ENCODE measurements at regions not wholly inside any gene's neighbourhood (a gene's known extent, or its start where the extent isn't known, plus 50 kb on each side); places are given as distances from the start of the nearest gene placed in this dataset.
"Not testable (repeated sequence)": the region's sequence is repeated elsewhere in the genome, so short reads cannot be mapped to it uniquely, and the experiment has no call there.

- H3K27me3 ChIP-seq (ENCODE audit: control insufficient read depth, insufficient read depth, low read length), result no peaks in the 10 kb centered on the region
- DNase-seq, result no peak
- FAIRE-seq, result no peak
- H3K9ac ChIP-seq (ENCODE audit: low read length in 3 of 3), result no peak overlapping the region
- H3K9me3 ChIP-seq (ENCODE audit: control insufficient read depth in 2 of 3, insufficient read depth in 1 of 3, low read length in 3 of 3), result no peaks in the 10 kb centered on the region
- no peak overlapping the region for H3K4me3 ChIP-seq (ENCODE audit: low read length in 3 of 3)
- H3K4me1 ChIP-seq (ENCODE audit: control insufficient read depth in 2 of 3, insufficient read depth in 2 of 3, low read depth in 1 of 3, low read length in 3 of 3), result no peaks in the 10 kb centered on the region
- no peaks in the 10 kb centered on the region for H3K36me3 ChIP-seq (ENCODE audit: control insufficient read depth in 2 of 3, insufficient read depth in 3 of 3, low read length in 3 of 3)
- no peak for TF ChIP-seq CTCF (IDR thresholded peaks at IDR 0.05; ENCODE audit: borderline replicate concordance, extremely low read depth, insufficient read depth)
- intact Hi-C loops (cut with DNase I), result no loop called here
- H3K27ac ChIP-seq (ENCODE audit: low read depth in 2 of 2, low read length in 2 of 2), result no peak overlapping the region
Measured at GRCh38 chr4:177494791-177495190, 52.6 kb upstream of the AGA start.

GRCh38 chr4:177495626-177496025 is 53.4 kb upstream of the AGA start:
- H3K27ac ChIP-seq (ENCODE audit: low read depth in 2 of 2, low read length in 2 of 2); H3K4me3 ChIP-seq (ENCODE audit: low read length in 3 of 3); intact Hi-C loops (cut with DNase I); H3K36me3 ChIP-seq (ENCODE audit: control insufficient read depth in 2 of 3, insufficient read depth in 3 of 3, low read length in 3 of 3); H3K9me3 ChIP-seq (ENCODE audit: control insufficient read depth in 2 of 3, insufficient read depth in 1 of 3, low read length in 3 of 3); H3K4me1 ChIP-seq (ENCODE audit: control insufficient read depth in 2 of 3, insufficient read depth in 2 of 3, low read depth in 1 of 3, low read length in 3 of 3); H3K9ac ChIP-seq (ENCODE audit: low read length in 3 of 3); H3K27me3 ChIP-seq (ENCODE audit: control insufficient read depth, insufficient read depth, low read length); FAIRE-seq: not testable (repeated sequence)
- DNase-seq, result peak in 1 of 5 donors; percentile 57

- H3K4me3 ChIP-seq (ENCODE audit: low read length in 3 of 3), result no peak overlapping the region
- FAIRE-seq (no peak), DNase-seq (peak in 1 of 5 donors; percentile 46)
- no peaks in the 10 kb centered on the region for H3K27me3 ChIP-seq (ENCODE audit: control insufficient read depth, insufficient read depth, low read length)
- H3K9me3 ChIP-seq (ENCODE audit: control insufficient read depth in 2 of 3, insufficient read depth in 1 of 3, low read length in 3 of 3), result no peaks in the 10 kb centered on the region
- no peaks in the 10 kb centered on the region for H3K4me1 ChIP-seq (ENCODE audit: control insufficient read depth in 2 of 3, insufficient read depth in 2 of 3, low read depth in 1 of 3, low read length in 3 of 3)
- no peak overlapping the region for H3K9ac ChIP-seq (ENCODE audit: low read length in 3 of 3)
- intact Hi-C loops (cut with DNase I), result no loop called here
- no peak overlapping the region for H3K27ac ChIP-seq (ENCODE audit: low read depth in 2 of 2, low read length in 2 of 2)
- no peak for TF ChIP-seq CTCF (IDR thresholded peaks at IDR 0.05; ENCODE audit: borderline replicate concordance, extremely low read depth, insufficient read depth)
- H3K36me3 ChIP-seq (ENCODE audit: control insufficient read depth in 2 of 3, insufficient read depth in 3 of 3, low read length in 3 of 3), result no peaks in the 10 kb centered on the region
Measured at GRCh38 chr4:177499537-177499936, 57.3 kb upstream of the AGA start.

GRCh38 chr4:177505171-177505615 is 63.0 kb upstream of the AGA start:
- Histone ChIP-seq H3K27me3 (ENCODE audit: control insufficient read depth, insufficient read depth, low read length) (no peaks in the 10 kb centered on the region), H3K9me3 (ENCODE audit: control insufficient read depth in 2 of 3, insufficient read depth in 1 of 3, low read length in 3 of 3) (no peaks in the 10 kb centered on the region), H3K9ac (ENCODE audit: low read length in 3 of 3) (no peak overlapping the region), H3K27ac (ENCODE audit: low read depth in 2 of 2, low read length in 2 of 2) (no peak overlapping the region), H3K4me1 (ENCODE audit: control insufficient read depth in 2 of 3, insufficient read depth in 2 of 3, low read depth in 1 of 3, low read length in 3 of 3) (no peaks in the 10 kb centered on the region), H3K4me3 (ENCODE audit: low read length in 3 of 3) (no peak overlapping the region), H3K36me3 (ENCODE audit: control insufficient read depth in 2 of 3, insufficient read depth in 3 of 3, low read length in 3 of 3) (no peaks in the 10 kb centered on the region)
- no peak for DNase-seq
- no peak for TF ChIP-seq CTCF (IDR thresholded peaks at IDR 0.05; ENCODE audit: borderline replicate concordance, extremely low read depth, insufficient read depth)
- no peak for FAIRE-seq
- intact Hi-C loops (cut with DNase I), result no loop called here

Measured in kidney (tissue), 13 donors.